ENCODE measurements at regions not wholly inside any gene's neighbourhood (a gene's known extent, or its start where the extent isn't known, plus 50 kb on each side); places are given as distances from the start of the nearest gene placed in this dataset.

GRCh38 chr5:164375051-164375450, 869.6 kb downstream of the MAT2B start:
- Histone ChIP-seq H3K36me3 (ENCODE audit: control insufficient read depth, insufficient read depth, low read length) (no peaks in the 10 kb centered on the region), H3K4me3 (replicated peaks; ENCODE audit: low read depth, low read length) (no peak overlapping the region), H3K27me3 (replicated peaks; ENCODE audit: control insufficient read depth, insufficient read depth, low read length) (no peaks in the 10 kb centered on the region)
- DNase-seq (ENCODE audit: extremely low read depth, insufficient read length) = no peak
- no peak for TF ChIP-seq CTCF (IDR thresholded peaks at IDR 0.05; ENCODE audit: insufficient read depth, low read length, poor library complexity, severe bottlenecking)

GRCh38 chr5:164376843-164377242, 871.4 kb downstream of the MAT2B start:
- Histone ChIP-seq H3K27me3 (replicated peaks; ENCODE audit: control insufficient read depth, insufficient read depth, low read length) (no peaks in the 10 kb centered on the region), H3K36me3 (ENCODE audit: control insufficient read depth, insufficient read depth, low read length) (no peaks in the 10 kb centered on the region), H3K4me3 (replicated peaks; ENCODE audit: low read depth, low read length) (no peak overlapping the region)
- TF ChIP-seq CTCF (IDR thresholded peaks at IDR 0.05; ENCODE audit: insufficient read depth, low read length, poor library complexity, severe bottlenecking) = no peak
- DNase-seq (ENCODE audit: extremely low read depth, insufficient read length) = no peak

- Histone ChIP-seq H3K4me3 (replicated peaks; ENCODE audit: low read depth, low read length) (no peak overlapping the region), H3K27me3 (replicated peaks; ENCODE audit: control insufficient read depth, insufficient read depth, low read length) (no peaks in the 10 kb centered on the region), H3K36me3 (ENCODE audit: control insufficient read depth, insufficient read depth, low read length) (no peaks in the 10 kb centered on the region)
- TF ChIP-seq CTCF (IDR thresholded peaks at IDR 0.05; ENCODE audit: insufficient read depth, low read length, poor library complexity, severe bottlenecking) = no peak
- no peak for DNase-seq (ENCODE audit: extremely low read depth, insufficient read length)
These were observed 872.3 kb downstream of the MAT2B start for GRCh38 chr5:164377746-164378145.

GRCh38 chr5:164383662-164384061, 878.2 kb downstream of the MAT2B start:
- TF ChIP-seq CTCF (IDR thresholded peaks at IDR 0.05; ENCODE audit: insufficient read depth, low read length, poor library complexity, severe bottlenecking) = no peak
- H3K36me3 ChIP-seq (ENCODE audit: control insufficient read depth, insufficient read depth, low read length) = no peaks in the 10 kb centered on the region
- DNase-seq (ENCODE audit: extremely low read depth, insufficient read length) = no peak
- no peaks in the 10 kb centered on the region for H3K27me3 ChIP-seq (replicated peaks; ENCODE audit: control insufficient read depth, insufficient read depth, low read length)
- no peak overlapping the region for H3K4me3 ChIP-seq (replicated peaks; ENCODE audit: low read depth, low read length)

- Histone ChIP-seq H3K36me3 (ENCODE audit: control insufficient read depth, insufficient read depth, low read length) (no peaks in the 10 kb centered on the region), H3K4me3 (replicated peaks; ENCODE audit: low read depth, low read length) (no peak overlapping the region), H3K27me3 (replicated peaks; ENCODE audit: control insufficient read depth, insufficient read depth, low read length) (no peaks in the 10 kb centered on the region)
- no peak for DNase-seq (ENCODE audit: extremely low read depth, insufficient read length)
- TF ChIP-seq CTCF (IDR thresholded peaks at IDR 0.05; ENCODE audit: insufficient read depth, low read length, poor library complexity, severe bottlenecking) = no peak
These were observed 887.1 kb downstream of the MAT2B start for GRCh38 chr5:164392531-164392930.

GRCh38 chr5:164394686-164395194, 889.3 kb downstream of the MAT2B start:
- Histone ChIP-seq H3K4me3 (replicated peaks; ENCODE audit: low read depth, low read length) (no peak overlapping the region), H3K27me3 (replicated peaks; ENCODE audit: control insufficient read depth, insufficient read depth, low read length) (no peaks in the 10 kb centered on the region), H3K36me3 (ENCODE audit: control insufficient read depth, insufficient read depth, low read length) (no peaks in the 10 kb centered on the region)
- no peak for TF ChIP-seq CTCF (IDR thresholded peaks at IDR 0.05; ENCODE audit: insufficient read depth, low read length, poor library complexity, severe bottlenecking)
- no peak for DNase-seq (ENCODE audit: extremely low read depth, insufficient read length)
